Stimulated activated CD4-positive, alpha-beta T cell treated with anti-CD3 and anti-CD28 coated beads, Interleukin-15, amount 100 ng/mL, for 48 hours (primary cell): ENCODE measurements at regions not wholly inside any gene's neighbourhood (a gene's known extent, or its start where the extent isn't known, plus 50 kb on each side); places are given as distances from the start of the nearest gene placed in this dataset.
"Not testable (repeated sequence)": the region's sequence is repeated elsewhere in the genome, so short reads cannot be mapped to it uniquely, and the experiment has no call there.

Experiments used
- DNase-seq, 2 donors: peaks; one replicate each; pipeline ENCODE4 v3.0.0-alpha.2; 2020; ENCODE audit warnings: low read depth in 2 of 2

DNA sequence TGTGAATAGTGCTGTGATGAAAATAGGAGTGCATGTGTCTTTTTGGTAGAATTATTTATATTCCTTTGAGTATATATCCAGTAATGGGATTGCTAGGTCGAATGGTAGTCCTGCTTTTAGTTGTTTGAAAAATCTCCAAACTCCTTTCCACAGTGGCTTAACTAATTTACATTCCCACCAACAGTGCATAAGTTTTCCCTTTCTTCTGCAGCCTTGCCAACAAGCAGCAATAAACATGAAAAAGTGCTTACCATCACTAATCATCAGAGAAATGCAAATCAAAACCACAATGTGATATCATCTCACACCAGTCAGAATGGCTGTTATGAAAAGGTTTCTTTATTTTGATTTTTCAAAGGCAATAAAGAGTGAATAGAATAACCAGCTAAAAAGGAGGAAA lies 1105.9 kb downstream of the NAALADL2 start:
- no peak for DNase-seq

GRCh38 chr3:175957427-175957826 lies 1098.3 kb downstream of the NAALADL2 start:
- DNase-seq, result no peak

DNA sequence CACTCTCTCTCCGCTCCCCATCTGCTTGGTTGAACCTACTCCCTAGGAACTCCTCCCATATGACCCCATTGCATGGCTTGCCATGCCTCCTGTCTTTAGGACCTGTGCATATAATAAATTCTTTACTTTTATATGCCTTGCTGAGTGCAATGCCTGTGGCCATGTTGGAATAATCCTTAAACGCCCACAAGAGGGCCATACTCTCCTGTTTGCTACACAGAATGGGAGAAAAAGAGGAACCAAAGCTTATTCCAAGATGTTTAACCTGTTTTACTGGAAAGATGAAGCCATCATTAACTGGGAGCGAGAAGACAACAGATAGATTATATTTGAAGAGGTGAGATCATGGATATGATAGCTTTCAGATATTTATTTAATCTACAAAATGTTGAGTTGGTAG lies 1097.8 kb downstream of the NAALADL2 start:
- no peak for DNase-seq

- no peak for DNase-seq
These were observed 1092.0 kb downstream of the NAALADL2 start for GRCh38 chr3:175951047-175951694.

DNA sequence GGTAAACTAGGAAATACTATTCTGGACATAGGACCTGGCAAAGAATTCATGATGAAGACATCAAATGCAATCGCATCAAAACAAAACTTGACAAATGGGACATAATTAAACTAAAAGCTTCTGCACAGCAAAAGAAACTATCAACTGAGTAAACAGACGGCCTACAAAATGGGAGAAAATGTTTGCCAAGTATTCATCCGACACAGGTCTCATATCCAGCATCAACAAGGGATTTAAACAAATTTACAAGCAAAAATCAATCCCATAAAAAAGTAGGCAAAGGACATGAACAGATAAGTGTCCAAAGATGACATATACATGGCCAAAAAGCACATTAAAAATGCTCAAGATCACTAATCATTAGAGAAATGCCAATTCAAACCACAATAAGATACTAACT lies 1088.9 kb downstream of the NAALADL2 start:
- DNase-seq, result no peak

- no peak for DNase-seq
These were observed 1082.2 kb downstream of the NAALADL2 start for GRCh38 chr3:175941352-175941751.

DNA sequence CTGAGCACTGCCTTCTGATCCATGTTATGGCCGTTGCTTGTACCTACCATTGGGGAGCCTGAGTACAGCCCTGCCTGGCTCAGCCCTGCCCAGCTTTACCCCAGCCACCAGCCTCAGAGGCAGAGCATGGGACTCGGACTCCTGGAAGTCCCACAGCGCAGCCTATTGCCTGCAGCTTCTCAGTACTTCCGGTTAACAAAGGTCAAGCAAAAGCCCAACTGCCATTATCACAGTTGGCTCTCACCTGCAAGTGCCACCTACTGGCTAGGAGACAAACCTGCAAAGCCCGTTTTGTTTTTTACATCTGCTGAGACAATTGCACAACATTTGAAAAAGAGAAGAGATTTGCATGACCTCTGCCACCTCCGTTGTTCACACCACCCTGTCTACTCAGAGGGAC lies 1081.7 kb downstream of the NAALADL2 start:
- DNase-seq, result no peak

- DNase-seq, result no peak
These were observed 1081.1 kb downstream of the NAALADL2 start for GRCh38 chr3:175940243-175940642.

GRCh38 chr3:175937367-175937766 lies 1078.2 kb downstream of the NAALADL2 start:
- DNase-seq, result not testable (repeated sequence)

DNA sequence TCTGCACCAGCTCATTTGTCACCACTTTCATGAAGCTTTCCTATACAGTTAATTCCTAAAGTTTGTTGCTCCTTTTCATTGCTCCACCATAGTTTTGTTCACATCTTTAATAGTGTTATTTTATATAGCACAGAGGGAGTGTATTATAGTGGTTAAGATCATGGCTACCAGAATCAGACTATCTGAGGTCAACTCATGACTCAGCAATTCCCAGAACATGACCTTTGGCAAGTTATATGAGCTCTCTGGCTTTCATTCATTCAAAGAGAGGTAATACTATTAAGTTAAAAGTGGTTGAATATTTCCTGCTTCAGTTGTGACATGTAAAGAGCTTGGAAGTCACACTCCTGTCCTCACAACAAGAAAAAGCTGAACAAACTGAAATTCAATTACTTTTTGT lies 1073.5 kb downstream of the NAALADL2 start:
- no peak for DNase-seq

- no peak for DNase-seq
These were observed 1060.0 kb downstream of the NAALADL2 start for GRCh38 chr3:175919133-175919532.

GRCh38 chr3:175916191-175916934 lies 1057.2 kb downstream of the NAALADL2 start:
- no peak for DNase-seq

- DNase-seq, result no peak
These were observed 1055.7 kb downstream of the NAALADL2 start for GRCh38 chr3:175914785-175915184.

DNA sequence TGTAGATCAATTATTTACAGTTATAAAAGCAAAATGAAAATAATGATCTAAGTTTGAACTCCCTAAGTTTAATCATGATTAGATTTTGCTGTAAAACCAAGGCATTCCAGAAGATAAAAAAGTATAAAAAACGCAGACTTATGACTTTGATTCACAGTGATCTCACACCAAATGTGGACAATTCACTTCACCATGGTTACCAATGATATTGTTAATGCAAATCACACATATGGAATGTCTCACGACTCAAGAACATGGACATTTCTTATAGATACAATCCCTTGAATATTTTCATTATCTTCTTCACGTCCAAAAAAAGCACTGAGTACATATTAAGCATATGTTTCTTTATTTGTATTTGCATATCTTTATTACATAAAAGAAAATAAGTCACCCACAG lies 1054.2 kb downstream of the NAALADL2 start:
- no peak for DNase-seq

DNA sequence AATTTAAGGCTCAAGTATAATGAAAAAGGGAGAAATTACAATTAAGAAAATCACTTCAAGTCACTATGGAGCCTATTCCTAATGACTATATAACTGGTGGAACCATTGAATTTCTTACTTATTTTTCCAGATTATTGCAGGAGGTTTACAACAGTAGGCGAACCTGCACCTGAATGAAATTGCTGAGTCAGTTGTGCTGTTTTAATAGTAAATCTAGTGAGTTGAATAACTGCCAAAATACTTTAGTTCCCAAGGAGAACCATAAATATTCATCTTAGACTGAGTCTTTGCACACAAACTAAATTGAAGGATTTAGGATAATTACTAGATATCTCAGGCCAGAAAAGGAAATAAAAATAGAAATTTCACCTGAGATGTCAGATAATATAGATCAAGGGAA lies 1052.8 kb downstream of the NAALADL2 start:
- no peak for DNase-seq

DNA sequence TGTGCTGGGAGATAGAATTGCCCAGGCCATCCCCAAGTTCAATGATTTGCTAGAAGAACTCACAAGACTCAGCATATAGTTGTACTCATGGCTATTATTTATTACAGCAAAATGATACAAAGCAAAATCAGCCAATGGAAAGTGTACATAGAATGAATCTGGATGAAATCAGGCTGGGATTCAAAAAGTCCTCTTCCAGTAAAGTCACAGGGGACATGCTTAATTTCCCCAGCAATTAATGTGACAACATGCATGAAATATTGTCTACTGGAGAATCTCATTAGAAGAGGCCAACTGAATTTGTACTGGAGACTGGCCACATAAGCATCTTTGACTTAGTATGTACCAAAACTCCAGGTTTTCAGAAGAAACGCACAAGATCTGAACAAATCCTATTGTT lies 1043.1 kb downstream of the NAALADL2 start:
- no peak for DNase-seq

GRCh38 chr3:175898194-175898593 lies 1039.1 kb downstream of the NAALADL2 start:
- no peak for DNase-seq

DNA sequence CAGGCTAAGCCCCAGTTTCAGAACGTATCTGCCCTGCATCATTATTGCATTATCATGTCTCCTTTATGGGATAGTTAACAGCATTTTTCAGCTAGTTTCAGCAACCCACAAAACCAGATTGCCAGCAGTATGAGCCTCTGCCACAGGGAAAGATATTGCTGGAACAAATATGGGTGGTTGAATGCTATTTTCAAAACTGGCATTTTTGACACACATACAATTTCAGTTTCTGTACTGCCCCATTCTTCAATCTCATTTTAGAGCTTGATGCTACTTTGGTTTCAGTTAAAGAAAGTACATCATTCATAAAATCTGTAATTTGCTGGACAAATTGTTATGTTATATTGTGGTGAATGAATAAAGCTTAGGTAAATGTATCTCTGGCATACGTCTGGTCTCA lies 1037.5 kb downstream of the NAALADL2 start:
- no peak for DNase-seq

- DNase-seq, result no peak
These were observed 1036.6 kb downstream of the NAALADL2 start for GRCh38 chr3:175895731-175896130.

GRCh38 chr3:175893566-175893965 lies 1034.4 kb downstream of the NAALADL2 start:
- no peak for DNase-seq

- no peak for DNase-seq
These were observed 1030.9 kb downstream of the NAALADL2 start for GRCh38 chr3:175890066-175890465.

- no peak for DNase-seq
These were observed 1026.2 kb downstream of the NAALADL2 start for GRCh38 chr3:175885231-175885766.

- DNase-seq, result no peak
These were observed 1020.3 kb downstream of the NAALADL2 start for GRCh38 chr3:175879417-175879816.
